ENCODE measurements at regions not wholly inside any gene's neighbourhood (a gene's known extent, or its start where the extent isn't known, plus 50 kb on each side); places are given as distances from the start of the nearest gene placed in this dataset.
A peak's percentile ranks its signal among the peaks of the same experiment; 100 is the strongest.

GRCh38 chr10:111871458-111871857 is 312.1 kb downstream of the GPAM start:
- TF ChIP-seq KLF7 (tag by site-specific recombination; IDR thresholded peaks at IDR 0.05; ENCODE audit: borderline replicate concordance) (no peak), SCRT2 (tag by site-specific recombination; IDR thresholded peaks at IDR 0.05) (no peak), CTCF (tag by site-specific recombination; IDR thresholded peaks at IDR 0.05) (no peak), BCL11A (tag by site-specific recombination; IDR thresholded peaks at IDR 0.05; ENCODE audit: low read depth) (no peak), ZNF777 (tag by site-specific recombination; IDR thresholded peaks at IDR 0.05; ENCODE audit: borderline replicate concordance) (no peak), ZNF658 (tag by site-specific recombination; IDR thresholded peaks at IDR 0.05) (no peak), ZNF138 (tag by site-specific recombination; IDR thresholded peaks at IDR 0.05; ENCODE audit: borderline replicate concordance) (no peak), ZNF202 (tag by site-specific recombination; IDR thresholded peaks at IDR 0.05; ENCODE audit: borderline replicate concordance) (no peak), PRDM1 (tag by site-specific recombination; IDR thresholded peaks at IDR 0.05) (no peak), ZNF585B (tag by site-specific recombination; IDR thresholded peaks at IDR 0.05) (no peak), ZNF37A (tag by site-specific recombination; IDR thresholded peaks at IDR 0.05) (no peak), SP7 (tag by site-specific recombination; IDR thresholded peaks at IDR 0.05) (no peak), ZBTB48 (tag by site-specific recombination; IDR thresholded peaks at IDR 0.05) (no peak), ZNF10 (tag by site-specific recombination; IDR thresholded peaks at IDR 0.05) (no peak), REPIN1 (tag by site-specific recombination; IDR thresholded peaks at IDR 0.05; ENCODE audit: low read depth) (no peak), ZNF221 (tag by site-specific recombination; IDR thresholded peaks at IDR 0.05; ENCODE audit: borderline replicate concordance) (no peak), ZNF776 (tag by site-specific recombination; IDR thresholded peaks at IDR 0.05; ENCODE audit: borderline replicate concordance) (no peak)
- TF ChIP-seq, protein P1, sequence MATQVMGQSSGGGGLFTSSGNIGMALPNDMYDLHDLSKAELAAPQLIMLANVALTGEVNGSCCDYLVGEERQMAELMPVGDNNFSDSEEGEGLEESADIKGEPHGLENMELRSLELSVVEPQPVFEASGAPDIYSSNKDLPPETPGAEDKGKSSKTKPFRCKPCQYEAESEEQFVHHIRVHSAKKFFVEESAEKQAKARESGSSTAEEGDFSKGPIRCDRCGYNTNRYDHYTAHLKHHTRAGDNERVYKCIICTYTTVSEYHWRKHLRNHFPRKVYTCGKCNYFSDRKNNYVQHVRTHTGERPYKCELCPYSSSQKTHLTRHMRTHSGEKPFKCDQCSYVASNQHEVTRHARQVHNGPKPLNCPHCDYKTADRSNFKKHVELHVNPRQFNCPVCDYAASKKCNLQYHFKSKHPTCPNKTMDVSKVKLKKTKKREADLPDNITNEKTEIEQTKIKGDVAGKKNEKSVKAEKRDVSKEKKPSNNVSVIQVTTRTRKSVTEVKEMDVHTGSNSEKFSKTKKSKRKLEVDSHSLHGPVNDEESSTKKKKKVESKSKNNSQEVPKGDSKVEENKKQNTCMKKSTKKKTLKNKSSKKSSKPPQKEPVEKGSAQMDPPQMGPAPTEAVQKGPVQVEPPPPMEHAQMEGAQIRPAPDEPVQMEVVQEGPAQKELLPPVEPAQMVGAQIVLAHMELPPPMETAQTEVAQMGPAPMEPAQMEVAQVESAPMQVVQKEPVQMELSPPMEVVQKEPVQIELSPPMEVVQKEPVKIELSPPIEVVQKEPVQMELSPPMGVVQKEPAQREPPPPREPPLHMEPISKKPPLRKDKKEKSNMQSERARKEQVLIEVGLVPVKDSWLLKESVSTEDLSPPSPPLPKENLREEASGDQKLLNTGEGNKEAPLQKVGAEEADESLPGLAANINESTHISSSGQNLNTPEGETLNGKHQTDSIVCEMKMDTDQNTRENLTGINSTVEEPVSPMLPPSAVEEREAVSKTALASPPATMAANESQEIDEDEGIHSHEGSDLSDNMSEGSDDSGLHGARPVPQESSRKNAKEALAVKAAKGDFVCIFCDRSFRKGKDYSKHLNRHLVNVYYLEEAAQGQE (tag by site-specific recombination; IDR thresholded peaks at IDR 0.05) = no peak
- no peaks in the 10 kb centered on the region for H3K36me3 ChIP-seq (ENCODE audit: control insufficient read depth in 2 of 2, insufficient read depth in 1 of 2, low read length in 2 of 2)
- no peaks in the 10 kb centered on the region for H3K4me1 ChIP-seq (ENCODE audit: control insufficient read depth, insufficient read depth, low read length)
- ChIA-PET POLR2A (no interaction called here), CTCF (no interaction called here)
- no peaks in the 10 kb centered on the region for H3K9me3 ChIP-seq (ENCODE audit: control insufficient read depth, insufficient read depth, low read depth, low read length)
- H3K4me3 ChIP-seq (ENCODE audit: low read depth, low read length) = no peak overlapping the region
- H3K27ac ChIP-seq (ENCODE audit: extremely low read depth, low read depth, low read length) = no peak overlapping the region

GRCh38 chr10:111872591-111872990 is 311.0 kb downstream of the GPAM start:
- CTCF ChIA-PET = no interaction called here
- TF ChIP-seq ZNF654 (tag by site-specific recombination; IDR thresholded peaks at IDR 0.05; ENCODE audit: low read depth) (no peak), ZNF629 (tag by site-specific recombination; IDR thresholded peaks at IDR 0.05) (0 out of 2 replicates have a peak, but pooled peaks have one; percentile 17), ZNF514 (tag by site-specific recombination; IDR thresholded peaks at IDR 0.05) (no peak)
- TF ChIP-seq, protein P2, sequence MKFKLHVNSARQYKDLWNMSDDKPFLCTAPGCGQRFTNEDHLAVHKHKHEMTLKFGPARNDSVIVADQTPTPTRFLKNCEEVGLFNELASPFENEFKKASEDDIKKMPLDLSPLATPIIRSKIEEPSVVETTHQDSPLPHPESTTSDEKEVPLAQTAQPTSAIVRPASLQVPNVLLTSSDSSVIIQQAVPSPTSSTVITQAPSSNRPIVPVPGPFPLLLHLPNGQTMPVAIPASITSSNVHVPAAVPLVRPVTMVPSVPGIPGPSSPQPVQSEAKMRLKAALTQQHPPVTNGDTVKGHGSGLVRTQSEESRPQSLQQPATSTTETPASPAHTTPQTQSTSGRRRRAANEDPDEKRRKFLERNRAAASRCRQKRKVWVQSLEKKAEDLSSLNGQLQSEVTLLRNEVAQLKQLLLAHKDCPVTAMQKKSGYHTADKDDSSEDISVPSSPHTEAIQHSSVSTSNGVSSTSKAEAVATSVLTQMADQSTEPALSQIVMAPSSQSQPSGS (tag by site-specific recombination; IDR thresholded peaks at IDR 0.05; ENCODE audit: low read depth) = peak; percentile 57; the same call in 1 of the 2 replicates
- Histone ChIP-seq H3K4me3 (ENCODE audit: low read depth, low read length) (no peak overlapping the region), H3K27ac (ENCODE audit: extremely low read depth, low read depth, low read length) (no peak overlapping the region), H3K9me3 (ENCODE audit: control insufficient read depth, insufficient read depth, low read depth, low read length) (no peaks in the 10 kb centered on the region), H3K4me1 (ENCODE audit: control insufficient read depth, insufficient read depth, low read length) (no peaks in the 10 kb centered on the region), H3K36me3 (ENCODE audit: control insufficient read depth in 2 of 2, insufficient read depth in 1 of 2, low read length in 2 of 2) (no peaks in the 10 kb centered on the region)
- POLR2A ChIA-PET = no interaction called here

All from HEK293 (cell line).